ENCODE measurements at regions not wholly inside any gene's neighbourhood (a gene's known extent, or its start where the extent isn't known, plus 50 kb on each side); places are given as distances from the start of the nearest gene placed in this dataset.

GRCh38 chr13:43977911-43978310 is 98.2 kb downstream of the LACC1 start:
- no peaks in the 10 kb centered on the region for H3K27me3 ChIP-seq
- TF ChIP-seq CTCF (IDR thresholded peaks at IDR 0.05) (no peak), POLR2A (IDR thresholded peaks at IDR 0.05) (no peak), EP300 (IDR thresholded peaks at IDR 0.05) (no peak)
- H3K4me3 ChIP-seq = no peak overlapping the region
- H3K9me3 ChIP-seq = no peaks in the 10 kb centered on the region
- WGBS, 2 donors = 33 to 77% methylated on average over 1 of the region's 1 CpG
- H3K4me1 ChIP-seq = no peaks in the 10 kb centered on the region
- H3K36me3 ChIP-seq = no peaks in the 10 kb centered on the region
- no peak for DNase-seq (ENCODE audit: low spot score in 2 of 2)
- H3K27ac ChIP-seq = no peak overlapping the region

- DNase-seq (ENCODE audit: low spot score in 2 of 2) = no peak
- Histone ChIP-seq H3K9me3 (no peaks in the 10 kb centered on the region), H3K27ac (no peak overlapping the region), H3K4me3 (no peak overlapping the region), H3K27me3 (no peaks in the 10 kb centered on the region), H3K36me3 (no peaks in the 10 kb centered on the region), H3K4me1 (no peaks in the 10 kb centered on the region)
- 79 to 82% methylated on average over 5 of the region's 5 CpGs for WGBS, 2 donors
- TF ChIP-seq POLR2A (IDR thresholded peaks at IDR 0.05) (no peak), CTCF (IDR thresholded peaks at IDR 0.05) (no peak), EP300 (IDR thresholded peaks at IDR 0.05) (no peak)
Measured at GRCh38 chr13:43978688-43979087, 99.0 kb downstream of the LACC1 start.

GRCh38 chr13:43979492-43979891 is 99.8 kb downstream of the LACC1 start:
- Histone ChIP-seq H3K36me3 (no peaks in the 10 kb centered on the region), H3K9me3 (no peaks in the 10 kb centered on the region), H3K4me3 (no peak overlapping the region), H3K27me3 (no peaks in the 10 kb centered on the region), H3K4me1 (no peaks in the 10 kb centered on the region), H3K27ac (no peak overlapping the region)
- no peak for DNase-seq (ENCODE audit: low spot score in 2 of 2)
- TF ChIP-seq POLR2A (IDR thresholded peaks at IDR 0.05) = no peak
- no peak for TF ChIP-seq CTCF (IDR thresholded peaks at IDR 0.05)
- TF ChIP-seq EP300 (IDR thresholded peaks at IDR 0.05) = no peak
- 87 to 92% methylated on average over 2 of the region's 2 CpGs for WGBS, 2 donors

GRCh38 chr13:43980587-43980986 is 100.9 kb downstream of the LACC1 start:
- peaks cover 0 to 2% (median 0%) of the 10 kb centered on the region in 4 donors for H3K4me1 ChIP-seq
- DNase-seq (ENCODE audit: low spot score in 2 of 2) = no peak
- H3K36me3 ChIP-seq = no peaks in the 10 kb centered on the region
- no peaks in the 10 kb centered on the region for H3K27me3 ChIP-seq
- no peak for TF ChIP-seq CTCF (IDR thresholded peaks at IDR 0.05)
- no peak for TF ChIP-seq POLR2A (IDR thresholded peaks at IDR 0.05)
- no peak for TF ChIP-seq EP300 (IDR thresholded peaks at IDR 0.05)
- H3K27ac ChIP-seq = no peak overlapping the region
- WGBS, 2 donors = 78 to 88% methylated on average over 1 of the region's 1 CpG
- H3K9me3 ChIP-seq = no peaks in the 10 kb centered on the region
- H3K4me3 ChIP-seq = no peak overlapping the region

- WGBS, 2 donors = 93 to 94% methylated on average over 5 of the region's 5 CpGs
Measured at GRCh38 chr13:43981091-43981490, 101.4 kb downstream of the LACC1 start.

More at GRCh38 chr13:43981091-43981490, 101.4 kb downstream of the LACC1 start:
- no peaks in the 10 kb centered on the region for H3K27me3 ChIP-seq
- no peak overlapping the region for H3K27ac ChIP-seq
- no peak overlapping the region for H3K4me3 ChIP-seq
- no peak for DNase-seq (ENCODE audit: low spot score in 2 of 2)
- H3K4me1 ChIP-seq = peaks cover 0 to 7% (median 0%) of the 10 kb centered on the region in 4 donors
- no peaks in the 10 kb centered on the region for H3K36me3 ChIP-seq
- TF ChIP-seq CTCF (IDR thresholded peaks at IDR 0.05) = no peak
- no peak for TF ChIP-seq EP300 (IDR thresholded peaks at IDR 0.05)
- TF ChIP-seq POLR2A (IDR thresholded peaks at IDR 0.05) = no peak
- H3K9me3 ChIP-seq = no peaks in the 10 kb centered on the region

Data from tibial nerve (tissue), 4 donors.